IPS-15b (cell line): ENCODE measurements at regions not wholly inside any gene's neighbourhood (a gene's known extent, or its start where the extent isn't known, plus 50 kb on each side); places are given as distances from the start of the nearest gene placed in this dataset.
"Not testable (repeated sequence)": the region's sequence is repeated elsewhere in the genome, so short reads cannot be mapped to it uniquely, and the experiment has no call there.

ENCODE experiments used
- H3K27me3 ChIP-seq: one replicate; pipeline ENCODE4 v1.6.1; 2013; ENCODE audit warnings: low read length; ENCODE audit not compliant: control insufficient read depth, insufficient read depth
- H3K36me3 ChIP-seq: one replicate; pipeline ENCODE4 v1.6.1; 2013; ENCODE audit warnings: low read length; ENCODE audit not compliant: control insufficient read depth, insufficient read depth
- H3K4me1 ChIP-seq: one replicate; pipeline ENCODE4 v1.6.1; 2013; ENCODE audit warnings: mild to moderate bottlenecking, low read length; ENCODE audit not compliant: control insufficient read depth, insufficient read depth
- H3K4me3 ChIP-seq: one replicate; pipeline ENCODE4 v1.5.1; 2013; ENCODE audit warnings: low read depth, low read length
- H3K9ac ChIP-seq: one replicate; pipeline ENCODE4 v1.6.1; 2013; ENCODE audit warnings: low read depth, mild to moderate bottlenecking, low read length
- H3K9me3 ChIP-seq: one replicate; pipeline ENCODE4 v1.6.1; 2013; ENCODE audit warnings: mild to moderate bottlenecking, low read length; ENCODE audit not compliant: control insufficient read depth, insufficient read depth

DNA sequence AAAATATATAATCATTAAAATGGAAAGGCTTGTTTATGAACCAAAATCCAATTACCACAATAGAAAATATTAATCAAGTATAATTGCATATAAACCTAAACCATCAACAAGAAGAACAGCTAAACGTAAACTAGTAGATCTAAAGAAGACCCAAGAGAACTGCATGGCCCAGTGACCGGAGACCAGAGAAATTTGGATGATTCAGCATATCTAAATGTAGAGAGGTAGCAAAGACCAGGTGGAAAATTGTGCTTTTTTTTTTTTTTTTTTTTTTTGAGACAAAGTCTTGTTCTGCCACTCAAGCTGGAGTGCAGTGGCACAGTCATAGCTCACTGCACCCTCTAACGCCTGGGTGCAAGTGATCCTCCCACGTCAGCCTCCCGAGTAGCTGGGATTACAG, 207.2 kb upstream of the SEMA3E start:
- H3K27me3 ChIP-seq = no peaks in the 10 kb centered on the region
- H3K4me3 ChIP-seq = no peak overlapping the region
- H3K4me1 ChIP-seq = no peaks in the 10 kb centered on the region
- H3K36me3 ChIP-seq = no peaks in the 10 kb centered on the region
- H3K9ac ChIP-seq = no peak overlapping the region
- H3K9me3 ChIP-seq = no peaks in the 10 kb centered on the region

DNA sequence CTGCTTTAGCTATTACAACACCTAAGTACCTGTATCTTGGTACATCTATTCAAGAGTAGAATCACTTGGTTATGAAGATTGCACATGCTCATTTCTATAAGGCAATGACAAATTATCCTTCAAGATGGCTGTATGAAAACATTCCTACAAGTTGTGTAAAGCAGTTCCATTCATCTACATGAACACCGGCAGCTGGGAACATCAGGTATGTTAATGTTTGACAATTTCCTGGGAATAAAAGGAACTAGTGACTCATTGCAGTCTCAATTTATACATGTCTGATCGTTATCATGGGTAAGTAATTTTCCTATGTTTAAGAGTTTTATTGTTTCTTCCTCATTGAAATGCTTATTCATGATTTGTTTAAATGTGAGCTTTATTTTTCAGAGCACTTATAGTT, 203.2 kb upstream of the SEMA3E start:
- H3K4me3 ChIP-seq = no peak overlapping the region
- H3K9ac ChIP-seq = no peak overlapping the region
- H3K36me3 ChIP-seq = no peaks in the 10 kb centered on the region
- no peaks in the 10 kb centered on the region for H3K9me3 ChIP-seq
- no peaks in the 10 kb centered on the region for H3K27me3 ChIP-seq
- peaks cover 5% of the 10 kb centered on the region for H3K4me1 ChIP-seq

DNA sequence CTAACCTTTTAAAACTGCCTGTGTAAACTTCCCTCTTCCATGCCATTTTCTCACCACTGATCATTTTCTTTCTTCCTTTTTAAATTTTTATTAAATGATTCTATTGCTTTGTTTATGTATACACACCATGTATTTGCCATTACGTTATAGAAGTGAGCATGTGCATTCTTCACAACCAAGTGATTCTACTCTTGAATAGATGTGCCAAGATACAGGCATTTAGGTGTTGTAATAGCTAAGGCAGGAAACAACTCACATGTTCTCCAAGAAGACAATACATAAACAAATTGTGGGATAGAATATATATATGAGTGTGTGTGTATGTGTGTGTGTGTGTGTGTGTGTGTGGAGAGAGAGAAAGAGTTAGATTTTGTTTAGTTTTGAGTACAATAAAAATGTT, 202.6 kb upstream of the SEMA3E start:
- no peaks in the 10 kb centered on the region for H3K27me3 ChIP-seq
- H3K9me3 ChIP-seq = no peaks in the 10 kb centered on the region
- H3K4me3 ChIP-seq = no peak overlapping the region
- no peaks in the 10 kb centered on the region for H3K36me3 ChIP-seq
- H3K4me1 ChIP-seq = peaks cover 5% of the 10 kb centered on the region
- no peak overlapping the region for H3K9ac ChIP-seq

DNA sequence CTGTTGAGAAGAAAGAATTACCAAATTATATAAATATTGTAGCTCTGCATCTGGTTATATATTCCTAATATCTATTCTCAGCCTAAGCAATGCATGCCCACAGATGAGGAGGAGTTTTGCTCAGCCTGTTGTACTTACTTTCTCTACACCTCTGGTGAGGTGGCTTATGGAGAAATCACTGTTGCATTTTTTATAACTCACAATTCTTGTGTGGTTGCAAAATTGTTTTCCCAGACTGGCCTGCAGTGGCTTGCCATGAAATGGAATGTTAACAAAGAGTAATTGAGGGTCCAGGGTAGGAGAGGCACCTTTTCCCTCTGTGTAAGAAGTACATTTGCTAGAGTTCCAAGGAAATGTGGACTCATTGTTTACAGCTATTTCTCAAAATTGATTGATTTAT, 202.0 kb upstream of the SEMA3E start:
- H3K9ac ChIP-seq = no peak overlapping the region

DNA sequence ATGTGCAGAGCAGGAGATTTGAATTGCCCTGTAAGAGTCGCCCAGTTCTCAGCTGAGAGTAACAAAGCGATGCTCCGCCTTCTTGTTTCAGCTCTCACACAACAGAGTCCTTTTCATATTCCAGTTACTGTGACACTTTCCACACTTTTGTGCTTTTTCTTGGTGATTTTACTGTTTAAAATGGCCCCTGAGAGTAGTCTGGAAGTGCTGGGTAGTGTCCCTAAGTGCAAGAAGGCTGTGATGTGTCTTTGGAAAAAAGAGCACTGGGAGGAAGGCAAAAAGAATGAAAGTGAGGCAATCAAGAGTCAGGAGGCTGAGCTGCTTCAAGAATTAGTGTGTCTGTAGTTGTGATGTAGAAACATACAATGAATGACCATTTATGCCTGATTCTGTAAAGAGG, 201.2 kb upstream of the SEMA3E start:
- H3K9me3 ChIP-seq = no peaks in the 10 kb centered on the region
- H3K9ac ChIP-seq = no peak overlapping the region
- no peaks in the 10 kb centered on the region for H3K27me3 ChIP-seq
- no peak overlapping the region for H3K4me3 ChIP-seq
- no peaks in the 10 kb centered on the region for H3K36me3 ChIP-seq
- peaks cover 5% of the 10 kb centered on the region for H3K4me1 ChIP-seq

More for the DNA sequence above, 202.0 kb upstream of the SEMA3E start:
- Histone ChIP-seq H3K9me3 (no peaks in the 10 kb centered on the region), H3K4me1 (peaks cover 5% of the 10 kb centered on the region), H3K27me3 (no peaks in the 10 kb centered on the region), H3K36me3 (no peaks in the 10 kb centered on the region), H3K4me3 (no peak overlapping the region)

DNA sequence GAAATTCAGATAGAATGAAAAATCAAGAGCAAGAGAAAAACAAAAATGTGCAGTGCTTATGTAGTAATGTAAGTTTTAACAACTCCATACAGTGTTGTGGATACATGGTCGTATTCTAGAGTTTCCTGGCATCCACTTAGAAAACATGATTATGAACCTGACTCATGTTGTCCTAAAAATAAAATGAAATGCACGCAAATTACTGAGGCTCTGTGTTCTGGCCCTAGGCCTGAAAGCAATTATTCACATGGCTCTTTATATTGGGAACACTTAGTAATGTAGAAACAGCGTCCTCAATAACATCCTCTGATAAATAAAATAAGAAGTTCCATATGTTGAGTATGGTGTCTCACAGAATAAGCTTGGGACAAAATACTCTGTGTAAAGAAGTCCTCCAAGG, 200.2 kb upstream of the SEMA3E start:
- Histone ChIP-seq H3K9ac (no peak overlapping the region), H3K36me3 (no peaks in the 10 kb centered on the region), H3K9me3 (no peaks in the 10 kb centered on the region), H3K27me3 (no peaks in the 10 kb centered on the region), H3K4me3 (no peak overlapping the region), H3K4me1 (peaks cover 5% of the 10 kb centered on the region)

DNA sequence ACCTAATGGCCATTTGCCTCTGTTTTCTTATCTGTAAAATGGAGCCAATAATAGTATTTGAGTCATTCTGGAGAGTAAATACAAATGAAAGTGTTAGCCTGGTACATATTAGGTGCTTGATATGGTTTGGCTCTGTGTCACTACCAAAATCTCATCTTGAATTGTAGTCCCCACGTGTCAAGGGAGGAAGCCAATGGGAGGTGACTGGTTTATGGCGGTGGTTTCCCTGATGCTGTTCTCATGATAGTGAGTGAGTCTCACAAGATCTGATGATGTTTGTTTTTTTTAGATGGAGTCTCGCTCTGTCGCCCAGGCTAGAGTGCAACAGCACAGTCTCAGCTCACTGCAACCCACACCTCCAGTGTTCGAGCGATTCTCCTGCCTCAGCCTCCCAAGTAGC, 194.0 kb upstream of the SEMA3E start:
- H3K36me3 ChIP-seq = no peaks in the 10 kb centered on the region
- H3K9ac ChIP-seq = no peak overlapping the region
- peaks cover 8% of the 10 kb centered on the region for H3K4me1 ChIP-seq
- H3K27me3 ChIP-seq = no peaks in the 10 kb centered on the region
- no peaks in the 10 kb centered on the region for H3K9me3 ChIP-seq
- no peak overlapping the region for H3K4me3 ChIP-seq

DNA sequence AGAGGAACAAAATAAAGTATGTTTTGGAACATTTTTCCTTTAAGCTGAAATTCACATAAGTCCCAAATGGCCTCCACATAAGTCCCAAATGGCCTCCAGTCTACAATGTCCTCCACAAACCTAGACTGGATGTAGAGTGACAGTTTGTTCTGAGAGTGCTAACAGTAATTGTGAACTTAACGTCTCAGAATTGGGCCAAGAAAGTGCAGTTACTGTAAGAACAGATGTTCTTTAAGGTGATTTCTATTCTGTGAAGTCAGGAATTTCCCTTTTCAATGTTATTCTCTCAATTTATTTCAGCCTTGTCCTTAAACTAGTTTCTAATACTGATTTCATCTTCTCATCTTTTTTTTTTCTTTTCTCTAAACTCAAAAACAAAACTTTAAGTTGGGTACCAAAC, 188.7 kb upstream of the SEMA3E start:
- Histone ChIP-seq H3K27me3 (no peaks in the 10 kb centered on the region), H3K4me3 (no peak overlapping the region), H3K9me3 (no peaks in the 10 kb centered on the region), H3K4me1 (peaks cover 18% of the 10 kb centered on the region), H3K36me3 (no peaks in the 10 kb centered on the region), H3K9ac (no peak overlapping the region)

DNA sequence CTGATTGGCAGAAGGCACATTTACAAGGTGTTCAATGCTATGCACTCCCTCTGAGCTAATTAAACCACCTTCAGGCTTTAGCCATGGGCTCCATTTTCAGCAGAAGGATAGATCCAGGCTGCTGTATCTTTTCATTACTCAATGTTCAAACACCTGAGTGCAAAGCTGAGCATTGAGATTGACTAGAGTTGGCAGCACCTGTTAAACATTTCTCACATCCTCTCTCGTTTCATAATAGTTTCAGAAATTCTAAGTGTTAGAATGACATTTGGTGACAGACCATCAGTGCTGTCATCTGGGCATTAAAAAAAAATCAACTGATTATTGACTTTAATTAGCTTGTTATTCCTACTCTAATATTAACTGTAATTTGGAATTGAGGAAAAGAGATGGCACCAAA, 187.1 kb upstream of the SEMA3E start:
- Histone ChIP-seq H3K36me3 (no peaks in the 10 kb centered on the region), H3K27me3 (no peaks in the 10 kb centered on the region), H3K4me3 (no peak overlapping the region)

DNA sequence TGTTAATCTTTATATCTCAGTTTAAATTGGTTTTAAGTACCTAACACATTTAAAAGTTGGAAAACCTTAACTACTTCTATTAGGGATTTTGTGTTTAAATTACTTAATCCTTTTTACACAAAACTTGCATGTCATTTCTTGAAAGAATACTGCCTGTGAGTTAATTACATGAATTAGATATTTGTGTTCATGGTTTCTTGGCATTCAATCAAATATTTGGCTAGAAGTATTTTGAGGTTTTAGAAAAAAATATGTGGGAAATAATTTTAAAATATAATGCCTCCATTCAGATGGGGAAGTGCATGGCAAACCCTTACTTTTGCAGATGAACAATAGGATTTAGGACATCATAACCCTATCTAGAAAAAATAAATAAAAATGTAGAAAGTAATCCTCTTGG, 186.5 kb upstream of the SEMA3E start:
- Histone ChIP-seq H3K4me3 (no peak overlapping the region), H3K9ac (no peak overlapping the region), H3K9me3 (no peaks in the 10 kb centered on the region), H3K4me1 (peaks cover 32% of the 10 kb centered on the region), H3K36me3 (no peaks in the 10 kb centered on the region), H3K27me3 (no peaks in the 10 kb centered on the region)

More for the DNA sequence above, 187.1 kb upstream of the SEMA3E start:
- Histone ChIP-seq H3K9ac (no peak overlapping the region), H3K9me3 (no peaks in the 10 kb centered on the region), H3K4me1 (peaks cover 29% of the 10 kb centered on the region)

DNA sequence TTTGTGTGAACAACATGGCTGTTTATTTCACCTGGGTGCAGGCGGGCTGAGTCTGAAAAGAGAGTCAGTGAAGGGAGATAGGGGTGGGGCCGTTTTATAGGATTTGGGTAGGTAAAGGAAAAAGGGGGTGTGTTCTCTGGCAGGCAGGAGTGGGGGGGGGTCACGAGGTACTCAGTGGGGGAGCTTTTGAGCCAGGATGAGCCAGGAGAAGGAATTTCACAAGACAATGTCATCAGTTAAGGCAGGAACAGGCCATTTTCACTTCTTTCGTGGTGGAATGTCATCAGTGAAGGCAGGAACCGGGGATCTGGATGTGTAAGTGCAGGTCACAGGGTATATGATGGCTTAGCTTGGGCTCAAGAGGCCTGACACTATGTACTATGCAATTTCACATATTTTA, 184.8 kb upstream of the SEMA3E start:
- H3K9me3 ChIP-seq, H3K27me3 ChIP-seq, H3K36me3 ChIP-seq, H3K9ac ChIP-seq: not testable (repeated sequence)
- H3K4me3 ChIP-seq = peak overlapping the region; percentile 14
- peaks cover 24% of the 10 kb centered on the region for H3K4me1 ChIP-seq

DNA sequence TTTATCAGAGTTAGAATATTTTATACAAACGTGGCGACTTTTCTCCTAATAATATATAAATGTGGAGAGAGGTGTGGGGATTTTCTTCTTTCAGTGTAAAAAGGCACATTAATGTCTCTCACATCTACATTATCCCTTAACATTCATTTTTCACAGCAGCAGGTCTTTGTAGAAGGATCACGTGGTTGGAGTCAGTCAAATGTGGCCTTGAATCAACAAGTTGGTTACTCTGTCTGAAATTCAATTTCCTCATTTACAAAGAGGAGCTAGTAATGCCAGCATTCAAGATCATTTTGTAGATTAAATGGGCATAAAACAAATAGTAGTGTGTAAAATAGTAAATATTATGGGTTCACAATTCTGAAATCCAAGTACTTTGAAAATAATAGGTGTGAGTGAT, 183.1 kb upstream of the SEMA3E start:
- Histone ChIP-seq H3K4me3 (no peak overlapping the region), H3K9ac (no peak overlapping the region), H3K4me1 (peaks cover 24% of the 10 kb centered on the region)

DNA sequence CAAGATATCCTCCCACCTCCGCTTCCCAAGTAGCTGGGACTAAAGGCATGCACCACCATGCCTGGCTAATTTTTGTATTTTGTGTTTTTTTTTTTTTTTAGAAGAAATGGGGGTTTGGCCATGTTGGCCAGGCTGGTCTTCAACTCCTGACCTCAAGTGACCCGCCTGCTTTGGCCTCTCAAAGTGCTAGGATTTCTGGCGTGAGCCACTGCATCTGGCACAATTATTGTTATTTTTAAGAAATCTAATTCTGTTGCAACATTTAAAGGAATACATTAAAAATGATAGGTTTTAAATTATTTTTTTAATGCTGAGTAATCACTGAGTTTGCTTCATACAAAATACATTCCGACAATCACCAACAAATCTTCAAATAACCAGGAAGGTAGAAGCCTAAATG, 178.1 kb upstream of the SEMA3E start:
- Histone ChIP-seq H3K4me3 (no peak overlapping the region), H3K36me3 (no peaks in the 10 kb centered on the region), H3K9me3 (no peaks in the 10 kb centered on the region)

More for the DNA sequence above, 183.1 kb upstream of the SEMA3E start:
- Histone ChIP-seq H3K27me3 (no peaks in the 10 kb centered on the region), H3K9me3 (no peaks in the 10 kb centered on the region), H3K36me3 (no peaks in the 10 kb centered on the region)

More for the DNA sequence above, 178.1 kb upstream of the SEMA3E start:
- Histone ChIP-seq H3K4me1 (peaks cover 10% of the 10 kb centered on the region), H3K27me3 (no peaks in the 10 kb centered on the region), H3K9ac (no peak overlapping the region)
